ENCODE measurements at regions not wholly inside any gene's neighbourhood (a gene's known extent, or its start where the extent isn't known, plus 50 kb on each side); places are given as distances from the start of the nearest gene placed in this dataset.

DNA sequence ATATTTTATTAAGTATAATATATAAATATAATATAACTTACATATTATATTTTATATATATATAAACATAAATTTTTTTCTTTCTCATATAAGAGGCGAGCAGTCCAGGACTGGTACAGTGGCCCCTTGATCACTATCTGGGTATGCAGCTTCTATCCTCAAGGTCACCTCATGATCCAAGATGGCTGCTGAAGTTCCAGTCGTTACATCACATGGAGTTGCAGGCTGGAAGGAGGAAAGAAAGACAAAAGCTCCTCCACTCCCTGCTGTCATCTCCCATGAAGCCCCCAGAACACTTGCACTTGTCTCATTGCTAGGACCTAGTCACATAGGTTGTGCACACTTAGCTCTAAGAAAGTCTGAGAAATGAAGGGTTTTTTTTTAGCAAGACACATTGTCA lies 145.1 kb upstream of the SLC1A4 start:
- TF ChIP-seq CTCF (IDR thresholded peaks at IDR 0.05): no peak
- no peak for TF ChIP-seq POLR2A (IDR thresholded peaks at IDR 0.05)

Measured in sigmoid colon (tissue), 3 donors.